Lower lobe of right lung (tissue), 2 donors: ENCODE measurements at regions not wholly inside any gene's neighbourhood (a gene's known extent, or its start where the extent isn't known, plus 50 kb on each side); places are given as distances from the start of the nearest gene placed in this dataset.

Experiments used
- ATAC-seq, 2 donors: fragments of 200-7000 bp; cut with Tn5 transposase; one replicate each; pipeline ENCODE4 v1.9.1; 2020 to 2022; ENCODE audit warnings: mild to moderate bottlenecking in 2 of 2, moderate library complexity in 2 of 2
- DNase-seq: peaks from one replicate; pipeline ENCODE4 v3.0.0-alpha.2; 2020
- H3K27ac ChIP-seq: fragments of 200-600 bp; one replicate; pipeline ENCODE4 v1.8.0; 2022
- H3K27me3 ChIP-seq: fragments of 200-600 bp; one replicate; pipeline ENCODE4 v1.8.0; 2022; ENCODE audit warnings: low read depth
- H3K36me3 ChIP-seq: fragments of 200-600 bp; one replicate; pipeline ENCODE4 v1.8.0; 2022; ENCODE audit warnings: mild to moderate bottlenecking
- H3K4me1 ChIP-seq: fragments of 200-600 bp; one replicate; pipeline ENCODE4 v1.8.0; 2022
- H3K4me3 ChIP-seq: fragments of 200-600 bp; one replicate; pipeline ENCODE4 v1.8.0; 2022; ENCODE audit warnings: mild to moderate bottlenecking
- H3K9me3 ChIP-seq: fragments of 200-600 bp; one replicate; pipeline ENCODE4 v1.8.0; 2022
- intact Hi-C: fragments of 100-400 bp; cut with DNase I; formaldehyde crosslinking; loops from one replicate; pipeline ENCODE4 v1.11.0; 2022
- TF ChIP-seq, protein P1 (sequence below): fragments of 200-600 bp; IDR thresholded peaks from one replicate; pipeline ENCODE4 v1.8.0; 2022; ENCODE audit warnings: antibody characterized with exemption, mild to moderate bottlenecking
- donor health status: DM: no; HTN: yes; CAD: no; lungs with severe emphysema.

DNA sequence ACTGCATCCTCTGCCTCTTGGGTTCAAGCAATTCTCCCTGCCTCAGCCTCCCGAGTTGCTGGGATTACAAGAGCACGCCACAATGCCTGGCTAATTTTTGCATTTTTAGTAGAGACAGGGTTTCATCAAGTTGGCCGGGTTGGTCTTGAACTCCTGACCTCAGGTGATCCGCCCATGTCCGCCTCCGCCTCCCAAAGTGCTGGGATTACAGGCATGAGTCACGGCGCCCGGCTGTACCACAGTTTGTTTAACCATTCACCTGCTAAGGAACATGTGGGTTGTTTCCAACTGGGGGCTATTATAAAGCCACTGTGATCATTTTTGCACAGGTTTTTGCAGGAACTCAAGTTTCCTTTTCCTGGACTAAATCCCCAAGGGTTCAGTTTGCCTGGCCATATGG lies 123.2 kb upstream of the RAP2B start:
- H3K4me1 ChIP-seq, result peaks cover 6% of the 10 kb centered on the region
- intact Hi-C loops, result loop anchor here (10.0 kb wide), 1 partner anchor 726 kb away; no protein-coding TSS in a partner anchor
- TF ChIP-seq, protein P1, sequence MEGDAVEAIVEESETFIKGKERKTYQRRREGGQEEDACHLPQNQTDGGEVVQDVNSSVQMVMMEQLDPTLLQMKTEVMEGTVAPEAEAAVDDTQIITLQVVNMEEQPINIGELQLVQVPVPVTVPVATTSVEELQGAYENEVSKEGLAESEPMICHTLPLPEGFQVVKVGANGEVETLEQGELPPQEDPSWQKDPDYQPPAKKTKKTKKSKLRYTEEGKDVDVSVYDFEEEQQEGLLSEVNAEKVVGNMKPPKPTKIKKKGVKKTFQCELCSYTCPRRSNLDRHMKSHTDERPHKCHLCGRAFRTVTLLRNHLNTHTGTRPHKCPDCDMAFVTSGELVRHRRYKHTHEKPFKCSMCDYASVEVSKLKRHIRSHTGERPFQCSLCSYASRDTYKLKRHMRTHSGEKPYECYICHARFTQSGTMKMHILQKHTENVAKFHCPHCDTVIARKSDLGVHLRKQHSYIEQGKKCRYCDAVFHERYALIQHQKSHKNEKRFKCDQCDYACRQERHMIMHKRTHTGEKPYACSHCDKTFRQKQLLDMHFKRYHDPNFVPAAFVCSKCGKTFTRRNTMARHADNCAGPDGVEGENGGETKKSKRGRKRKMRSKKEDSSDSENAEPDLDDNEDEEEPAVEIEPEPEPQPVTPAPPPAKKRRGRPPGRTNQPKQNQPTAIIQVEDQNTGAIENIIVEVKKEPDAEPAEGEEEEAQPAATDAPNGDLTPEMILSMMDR, result no peak
- DNase-seq (no peak), ATAC-seq (no peak)
- no peaks in the 10 kb centered on the region for H3K27me3 ChIP-seq
- no peak overlapping the region for H3K27ac ChIP-seq
- H3K9me3 ChIP-seq, result no peaks in the 10 kb centered on the region
- H3K36me3 ChIP-seq, result no peaks in the 10 kb centered on the region
- no peak overlapping the region for H3K4me3 ChIP-seq

DNA sequence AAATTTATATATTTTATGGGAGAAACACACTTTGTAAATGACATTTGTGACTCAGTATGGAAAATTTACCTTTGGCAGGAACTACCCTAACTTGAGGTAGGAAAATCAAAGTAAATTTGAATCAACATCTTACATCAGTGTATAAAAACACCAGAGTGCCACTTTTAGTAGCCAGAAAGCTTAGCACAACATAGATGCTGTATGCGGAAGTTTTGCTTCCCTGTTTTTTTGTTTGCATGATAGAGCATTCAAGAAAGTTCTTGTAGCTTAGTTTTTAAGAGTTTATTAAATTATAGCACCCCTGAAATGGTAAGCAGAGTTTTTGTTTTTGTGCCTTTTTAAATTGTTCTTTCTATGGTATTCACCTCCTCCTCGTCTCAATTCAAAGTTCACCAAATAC lies 120.8 kb upstream of the RAP2B start:
- Histone ChIP-seq H3K27ac (no peak overlapping the region), H3K27me3 (no peaks in the 10 kb centered on the region), H3K4me3 (no peak overlapping the region), H3K36me3 (no peaks in the 10 kb centered on the region), H3K9me3 (no peaks in the 10 kb centered on the region), H3K4me1 (peaks cover 9% of the 10 kb centered on the region)
- DNase-seq (no peak), ATAC-seq (no peak)
- TF ChIP-seq, protein P1, result no peak
- intact Hi-C loops, result loop anchor here (10.0 kb wide), 1 partner anchor 254 kb away; no protein-coding TSS in a partner anchor

DNA sequence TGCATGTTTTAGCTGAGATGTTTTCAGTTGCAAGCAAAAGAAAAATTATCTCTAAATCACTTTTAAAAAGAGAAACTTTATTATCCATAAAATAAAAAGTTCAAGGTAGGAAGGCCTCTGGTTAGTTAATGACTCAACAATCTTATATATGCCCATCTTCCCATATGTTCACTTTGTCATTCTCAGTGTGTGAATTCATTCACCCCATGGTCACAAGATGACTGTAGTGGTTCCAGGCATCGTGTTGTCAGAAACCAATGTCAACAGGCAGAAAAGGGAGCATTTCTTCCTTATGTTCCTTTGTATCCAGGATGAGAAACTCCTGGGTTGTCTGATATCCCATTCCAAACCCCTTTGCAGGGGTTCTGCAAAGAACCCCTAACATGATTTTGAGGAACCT lies 119.9 kb upstream of the RAP2B start:
- no peak for DNase-seq
- H3K4me3 ChIP-seq, result no peak overlapping the region
- ATAC-seq, result no peak
- intact Hi-C loops, result loop anchor here (10.0 kb wide), 1 partner anchor 253 kb away; no protein-coding TSS in a partner anchor
- peaks cover 9% of the 10 kb centered on the region for H3K4me1 ChIP-seq
- TF ChIP-seq, protein P1, result no peak
- H3K36me3 ChIP-seq, result no peaks in the 10 kb centered on the region
- H3K27me3 ChIP-seq, result no peaks in the 10 kb centered on the region
- H3K27ac ChIP-seq, result no peak overlapping the region
- H3K9me3 ChIP-seq, result no peaks in the 10 kb centered on the region

DNA sequence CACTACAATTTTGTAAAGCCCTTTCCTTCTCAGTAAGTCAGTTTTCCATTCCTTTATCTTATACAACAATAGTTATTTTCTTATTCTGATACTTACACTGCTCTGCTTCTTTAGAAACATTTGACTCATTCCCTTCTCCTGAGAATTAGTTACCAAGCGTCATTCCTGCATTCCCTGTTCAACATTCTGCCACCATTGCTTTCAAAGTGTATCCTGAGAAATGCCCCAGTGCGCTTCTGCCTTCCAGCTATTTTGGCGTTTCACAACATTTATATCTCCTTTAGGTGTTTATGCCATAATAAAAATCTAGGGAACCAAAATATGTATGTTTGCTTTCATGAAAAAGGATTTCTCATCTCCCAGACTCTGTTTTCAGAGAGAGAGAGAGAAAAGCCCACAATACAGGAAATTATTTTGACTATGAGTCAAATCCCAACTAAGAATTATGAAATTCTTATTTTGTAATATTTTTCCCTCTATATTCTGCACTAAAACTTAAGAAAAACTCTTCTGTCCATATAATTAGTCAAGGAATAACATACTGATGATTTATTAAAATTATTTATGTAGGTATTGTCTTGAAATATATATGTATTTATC lies 118.2 kb upstream of the RAP2B start:
- no peaks in the 10 kb centered on the region for H3K36me3 ChIP-seq
- peaks cover 9% of the 10 kb centered on the region for H3K4me1 ChIP-seq
- DNase-seq (no peak), ATAC-seq (no peak)
- H3K27ac ChIP-seq, result no peak overlapping the region
- no peak overlapping the region for H3K4me3 ChIP-seq
- intact Hi-C loops, result loop anchor here (10.0 kb wide), 1 partner anchor 251 kb away; no protein-coding TSS in a partner anchor
- H3K27me3 ChIP-seq, result no peaks in the 10 kb centered on the region
- TF ChIP-seq, protein P1, result no peak
- H3K9me3 ChIP-seq, result no peaks in the 10 kb centered on the region

DNA sequence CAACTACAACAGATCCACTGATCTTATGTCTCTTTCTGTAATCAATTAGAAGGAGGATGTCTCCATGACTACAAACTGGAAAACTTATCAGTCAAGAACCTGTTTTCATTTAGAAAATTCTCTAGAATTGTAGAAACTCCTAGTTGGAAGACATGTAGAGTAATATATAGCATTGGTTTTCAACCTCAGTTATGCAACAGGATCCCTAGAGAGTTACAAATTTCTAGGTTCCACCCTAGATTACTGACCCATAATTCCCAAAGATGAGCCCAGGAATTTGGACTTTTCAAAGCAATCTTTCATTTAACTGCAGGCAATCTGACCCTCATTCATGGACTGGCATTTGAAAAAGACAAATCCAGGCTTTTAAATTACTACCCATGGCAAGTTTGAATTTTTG lies 116.9 kb upstream of the RAP2B start:
- no peak for DNase-seq
- H3K4me1 ChIP-seq, result peaks cover 9% of the 10 kb centered on the region
- no peaks in the 10 kb centered on the region for H3K36me3 ChIP-seq
- intact Hi-C loops, result loop anchor here (10.0 kb wide), 1 partner anchor 250 kb away; no protein-coding TSS in a partner anchor
- no peak for ATAC-seq
- TF ChIP-seq, protein P1, result no peak
- H3K27me3 ChIP-seq, result no peaks in the 10 kb centered on the region
- no peaks in the 10 kb centered on the region for H3K9me3 ChIP-seq
- H3K4me3 ChIP-seq, result no peak overlapping the region
- H3K27ac ChIP-seq, result no peak overlapping the region
